H1 (cell line): ENCODE measurements at regions not wholly inside any gene's neighbourhood (a gene's known extent, or its start where the extent isn't known, plus 50 kb on each side); places are given as distances from the start of the nearest gene placed in this dataset.

ENCODE experiments used
- EP300 ChIP-seq, 2 experiments: IDR thresholded peaks; 1 replicate in 1 of 2; 2 replicates in 1 of 2; pipeline ENCODE4 v1.6.1; 2011 to 2012; ENCODE audit warnings: low read depth in 2 of 2, low read length in 2 of 2, mild to moderate bottlenecking in 2 of 2, borderline replicate concordance in 1 of 2, inconsistent platforms in 1 of 2, moderate library complexity in 1 of 2
- HDAC2 ChIP-seq, 2 experiments: fragments of 300-600 bp in 1 of 2; sonication (generic) in 1 of 2; IDR thresholded peaks; 2 replicates each; pipeline ENCODE4 v1.6.1; 2011 to 2012; ENCODE audit warnings: low read depth in 2 of 2, low read length in 2 of 2, mild to moderate bottlenecking in 2 of 2, moderate library complexity in 2 of 2, borderline replicate concordance in 1 of 2, inconsistent platforms in 1 of 2
- JUND ChIP-seq: IDR thresholded peaks from 2 replicates; pipeline ENCODE4 v1.6.1; 2011; ENCODE audit warnings: mild to moderate bottlenecking, improper control_type of control experiment, low read length
- KDM1A ChIP-seq: fragments of 200-600, 300-600 bp; sonication (generic); IDR thresholded peaks from 2 replicates; pipeline ENCODE4 v1.7.1; 2016; ENCODE audit warnings: mild to moderate bottlenecking, low read length, borderline replicate concordance
- SIN3A ChIP-seq, 2 experiments: IDR thresholded peaks in 1 of 2; conservative IDR thresholded peaks in 1 of 2; 2 replicates each; pipeline ENCODE4 v1.6.1; 2011 to 2012; ENCODE audit warnings: low read length in 2 of 2, improper control_type of control experiment in 1 of 2, low read depth in 1 of 2, mild to moderate bottlenecking in 1 of 2

GRCh38 chr2:151056870-151057269 lies 204.8 kb downstream of the RBM43 start (continued):
- no peak for TF ChIP-seq SIN3A (conservative IDR thresholded peaks at IDR 0.05 in 1 of 2, IDR thresholded peaks at IDR 0.05 in 1 of 2; ENCODE audit: low read depth in 1 of 2, low read length in 2 of 2)
- TF ChIP-seq EP300 (IDR thresholded peaks at IDR 0.05; ENCODE audit: borderline replicate concordance in 1 of 2, low read depth in 2 of 2, low read length in 2 of 2): no peak
- no peak for TF ChIP-seq HDAC2 (IDR thresholded peaks at IDR 0.05; ENCODE audit: borderline replicate concordance in 1 of 2, low read depth in 2 of 2, low read length in 2 of 2)
- no peak for TF ChIP-seq JUND
- no peak for TF ChIP-seq KDM1A
